GM18909 (cell line): ENCODE measurements at regions not wholly inside any gene's neighbourhood (a gene's known extent, or its start where the extent isn't known, plus 50 kb on each side); places are given as distances from the start of the nearest gene placed in this dataset.
"Not testable (repeated sequence)": the region's sequence is repeated elsewhere in the genome, so short reads cannot be mapped to it uniquely, and the experiment has no call there.

Experiments used
- ATAC-seq: cut with Tn5 transposase; IDR thresholded peaks from one replicate; pipeline ENCODE4 v1.9.1; 2021; ENCODE audit warnings: mild to moderate bottlenecking; ENCODE audit not compliant: unreplicated experiment, poor library complexity

DNA sequence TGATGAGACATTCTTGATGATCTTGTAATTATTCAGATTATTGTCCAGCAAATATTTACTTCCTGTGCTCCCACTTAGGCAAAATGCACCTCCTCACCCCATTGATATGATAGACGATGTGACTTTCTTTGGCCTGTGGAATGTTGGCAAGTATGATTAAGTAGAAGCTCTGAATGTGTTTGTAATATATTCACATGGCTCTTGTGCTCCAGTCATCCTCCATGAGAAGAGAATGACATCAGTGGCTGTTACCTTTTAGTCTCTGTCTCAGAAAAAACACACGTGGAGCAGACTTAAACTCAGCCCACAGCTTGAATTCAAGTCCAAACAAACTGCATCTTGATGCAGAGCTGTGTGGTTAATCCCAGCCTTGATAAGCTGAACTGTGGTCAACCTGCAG is 984.3 kb upstream of the FBXO33 start:
- ATAC-seq, result no peak

DNA sequence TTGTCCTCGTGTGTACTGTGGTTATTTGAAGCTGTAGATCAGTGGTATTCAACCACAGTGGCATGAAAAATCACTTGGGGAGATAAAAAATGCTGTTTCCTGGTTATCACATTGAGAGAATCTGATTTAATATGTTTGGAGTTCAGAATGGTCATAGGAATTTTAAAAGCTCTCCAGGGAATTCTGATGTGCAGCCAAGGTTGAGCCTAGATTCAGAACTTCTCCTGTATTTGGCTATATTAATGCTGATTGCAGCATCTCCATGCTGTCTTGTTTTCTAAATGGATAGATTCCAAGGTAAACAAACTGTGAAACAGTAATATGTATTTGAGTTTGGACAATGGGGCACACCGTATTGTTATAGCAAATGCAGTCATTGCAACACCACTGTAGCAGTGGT is 982.2 kb upstream of the FBXO33 start:
- ATAC-seq, result no peak

DNA sequence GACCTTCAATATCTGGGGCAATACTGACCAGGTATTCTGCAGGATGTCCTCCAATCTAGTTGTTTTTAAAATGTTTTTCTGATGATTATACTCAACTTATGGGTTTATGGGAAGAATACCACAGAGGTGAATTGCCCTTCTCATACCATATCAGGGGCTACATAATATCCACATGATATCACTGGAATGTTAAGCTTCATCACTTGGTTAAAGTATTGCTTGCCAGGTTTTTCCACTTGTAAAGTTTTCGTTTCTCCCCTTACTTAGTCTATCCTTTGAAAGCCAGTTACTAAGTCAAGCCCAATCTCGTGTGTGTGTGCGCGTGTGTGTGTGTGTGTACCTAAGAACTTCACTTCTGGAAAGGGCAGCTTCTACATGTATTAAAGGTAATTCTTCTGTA is 980.9 kb upstream of the FBXO33 start:
- ATAC-seq, result no peak

DNA sequence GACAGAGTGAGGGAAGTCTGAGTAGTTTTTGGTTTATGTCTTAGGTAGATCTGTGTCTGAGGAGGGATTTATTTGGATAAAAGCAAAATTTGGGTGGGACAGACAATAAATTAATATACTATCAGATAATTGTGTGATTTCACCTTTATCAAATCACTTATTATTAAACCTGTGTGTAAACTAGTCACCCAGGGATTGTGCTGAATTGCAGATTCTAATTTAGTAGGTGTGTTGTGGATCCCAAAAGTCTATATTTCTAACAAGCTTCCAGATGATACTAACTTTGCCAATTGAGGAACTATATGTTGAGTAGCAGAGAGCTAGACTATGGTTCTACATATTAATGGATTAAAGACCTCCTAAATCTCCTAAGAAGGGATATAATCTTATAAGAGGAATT is 978.5 kb upstream of the FBXO33 start:
- ATAC-seq, result no peak

DNA sequence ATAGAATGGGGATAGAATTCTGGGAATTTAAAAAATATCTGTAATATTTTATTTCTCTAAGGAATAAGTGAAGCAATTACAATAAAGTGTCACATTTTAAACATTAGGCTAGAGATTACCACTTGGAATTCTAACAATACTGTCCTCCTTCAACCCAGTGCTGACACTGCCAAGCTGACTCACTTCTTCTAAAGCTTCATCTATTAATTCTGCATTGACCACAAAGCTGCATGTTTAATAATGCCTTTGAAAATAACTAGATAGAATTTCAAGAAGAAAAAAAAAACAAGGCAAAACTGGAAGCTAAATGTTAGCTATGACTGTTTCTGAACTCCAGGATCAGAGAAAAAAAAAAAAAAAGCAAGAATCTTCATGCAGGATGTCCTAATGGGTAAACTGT is 970.7 kb upstream of the FBXO33 start:
- ATAC-seq, result no peak

DNA sequence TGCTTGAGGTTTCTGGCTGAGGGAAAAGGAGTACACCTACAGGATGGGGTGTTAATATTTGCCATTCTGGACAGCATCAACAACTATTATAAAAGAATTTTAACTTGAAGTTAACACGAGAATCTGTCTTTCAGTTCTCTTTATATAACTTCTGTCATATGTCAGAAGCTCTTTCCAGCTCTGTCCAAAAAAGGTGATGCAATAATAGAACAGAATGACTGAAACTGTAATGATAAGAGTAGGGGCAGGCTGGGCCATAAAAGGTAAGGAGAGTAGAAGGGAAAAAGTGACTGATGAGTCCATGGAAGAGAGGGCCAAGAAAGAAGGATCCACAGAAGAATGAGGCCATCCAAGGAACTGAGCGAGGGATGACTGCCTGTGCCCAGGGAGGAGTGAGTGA is 966.7 kb upstream of the FBXO33 start:
- ATAC-seq, result no peak

DNA sequence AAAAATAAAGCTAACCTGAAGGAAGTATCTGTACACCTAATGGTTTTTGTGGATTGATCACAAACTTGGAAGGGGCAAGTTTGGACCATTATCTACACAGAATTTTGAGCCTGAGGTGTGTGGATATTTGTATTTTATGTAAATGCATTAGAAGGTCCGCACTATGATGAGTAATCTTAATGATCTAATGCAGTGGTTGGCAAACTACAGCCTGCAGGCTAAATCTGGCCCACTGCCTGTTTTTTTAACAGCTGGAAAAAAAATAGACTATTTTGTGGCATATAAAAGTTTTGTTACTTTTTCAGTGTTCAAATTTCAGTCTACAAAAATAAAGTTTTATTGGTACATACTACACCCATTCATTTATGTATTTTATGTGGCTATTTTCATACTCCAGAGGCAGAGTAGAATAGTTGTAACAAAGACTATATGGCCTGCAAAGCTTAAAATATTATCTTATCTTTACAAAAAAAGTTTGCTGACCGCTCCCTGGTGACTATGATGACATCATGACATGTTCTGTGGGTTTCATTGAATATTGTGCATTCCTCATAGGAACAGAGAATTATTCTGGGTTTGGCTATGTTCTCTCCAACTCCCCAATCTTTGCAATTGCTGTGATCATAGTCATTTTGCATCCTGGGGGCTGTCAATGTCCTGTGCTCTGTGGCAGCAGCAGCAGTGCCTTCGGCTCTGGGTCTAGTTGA is 962.6 kb upstream of the FBXO33 start:
- no peak for ATAC-seq

DNA sequence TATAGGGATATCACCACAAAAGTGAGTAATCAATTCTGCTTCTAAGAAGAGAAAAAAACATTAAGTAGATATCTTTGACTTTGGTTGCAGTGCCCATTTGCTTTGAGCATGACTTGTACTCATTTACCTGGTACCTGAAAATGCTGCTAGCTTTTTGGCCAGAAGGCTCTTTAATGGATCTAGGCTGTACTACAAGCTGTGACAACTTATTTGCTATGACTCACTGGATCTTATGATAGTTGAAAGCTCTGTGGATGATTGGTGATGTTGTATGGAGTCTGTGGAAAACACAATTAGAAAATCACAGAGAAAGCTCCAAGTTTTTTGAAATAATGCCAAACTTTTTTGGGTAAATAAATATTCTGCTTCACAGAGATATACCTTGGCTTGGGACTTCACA is 960.9 kb upstream of the FBXO33 start:
- ATAC-seq, result no peak

DNA sequence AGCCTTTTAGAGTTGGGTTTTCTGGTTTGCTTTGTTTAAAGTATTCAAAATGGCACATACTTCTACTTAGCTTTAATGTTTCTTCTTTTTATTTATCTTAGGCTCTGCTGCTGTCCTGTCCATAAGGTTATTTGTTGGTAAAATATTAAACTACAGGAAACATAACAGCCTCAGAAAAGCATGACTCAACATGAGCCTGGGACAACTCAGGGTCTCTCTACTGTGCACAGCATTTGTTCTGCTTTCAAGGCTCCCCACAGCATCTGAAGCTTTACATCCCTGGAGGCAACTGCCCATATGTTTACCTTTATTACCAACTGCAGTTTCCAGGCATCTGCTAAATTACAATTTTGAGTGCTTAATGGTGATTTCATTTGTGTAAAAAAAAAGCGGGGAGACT is 954.2 kb upstream of the FBXO33 start:
- peak; percentile 63 for ATAC-seq

DNA sequence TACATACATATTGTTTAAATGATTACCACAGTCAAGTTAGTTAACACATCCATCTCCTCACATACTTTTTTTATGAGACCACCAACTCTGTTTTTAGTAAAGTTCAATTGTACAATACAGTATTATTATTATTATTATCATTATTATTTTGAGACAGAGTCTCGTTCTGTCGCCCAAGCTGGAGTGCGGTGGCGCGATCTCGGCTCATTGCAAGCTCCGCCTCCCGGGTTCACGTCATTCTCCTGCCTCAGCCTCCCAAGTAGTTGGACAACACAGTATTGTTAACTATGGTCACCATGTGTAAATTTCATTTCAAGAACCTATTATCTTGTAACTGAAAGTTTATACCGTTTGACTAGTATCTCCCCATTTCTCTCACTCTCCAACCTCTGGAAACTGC is 942.0 kb upstream of the FBXO33 start:
- no peak for ATAC-seq

DNA sequence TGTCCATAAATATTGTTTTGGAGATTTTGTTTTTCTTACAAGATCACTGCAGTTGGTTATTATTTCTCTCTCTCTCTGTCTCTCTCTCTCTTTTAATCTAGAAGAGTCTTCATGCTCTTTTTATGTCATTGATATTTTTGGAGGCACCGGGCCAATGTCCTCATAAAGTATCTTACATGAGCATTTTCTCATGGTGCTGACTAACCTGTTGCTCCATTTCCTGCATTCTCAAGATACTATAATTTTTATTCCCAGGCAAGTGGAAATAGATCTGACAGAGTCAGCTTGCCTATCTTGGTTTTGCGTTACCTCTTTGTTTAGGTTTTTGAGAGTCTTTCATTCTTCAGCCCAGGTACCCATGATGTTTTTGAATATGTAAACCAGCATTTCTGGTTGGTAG is 938.8 kb upstream of the FBXO33 start:
- no peak for ATAC-seq

DNA sequence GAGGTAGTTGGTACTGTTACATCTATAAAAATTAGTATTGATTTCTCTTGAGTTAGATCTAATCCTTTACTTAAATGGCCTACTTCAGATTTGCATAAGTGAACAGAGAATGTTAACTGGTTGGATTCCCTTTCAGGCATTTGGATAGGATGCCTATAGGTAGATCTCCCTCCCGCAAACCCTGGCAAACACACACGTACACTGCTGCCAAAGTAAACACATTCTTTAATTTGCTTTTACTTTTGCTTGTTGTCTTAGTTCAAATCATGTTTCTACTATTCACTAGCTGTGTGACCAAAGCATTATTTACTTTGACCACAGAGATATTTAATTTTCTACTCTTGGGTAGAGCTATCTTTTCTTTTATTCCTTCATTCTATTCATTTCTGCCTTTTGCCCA is 936.1 kb upstream of the FBXO33 start:
- ATAC-seq, result no peak

DNA sequence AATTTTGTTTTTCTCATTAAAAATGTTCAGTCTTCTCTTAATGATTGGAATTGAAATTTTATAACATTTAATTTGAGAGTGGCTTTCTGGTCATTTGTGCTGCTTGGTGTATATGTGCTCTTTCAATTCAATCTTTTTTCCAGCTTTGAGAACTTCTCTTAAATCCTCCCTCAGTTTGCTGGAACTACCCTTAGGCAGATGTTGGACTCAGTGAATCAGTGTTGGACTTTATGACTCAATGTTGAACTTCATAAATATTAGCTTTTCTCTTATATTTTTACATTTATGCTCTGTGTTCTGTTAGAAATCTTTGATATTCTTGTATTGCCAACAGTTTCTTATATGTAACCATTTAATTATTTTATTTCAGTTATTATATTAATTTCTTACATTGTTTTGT is 935.5 kb upstream of the FBXO33 start:
- no peak for ATAC-seq

DNA sequence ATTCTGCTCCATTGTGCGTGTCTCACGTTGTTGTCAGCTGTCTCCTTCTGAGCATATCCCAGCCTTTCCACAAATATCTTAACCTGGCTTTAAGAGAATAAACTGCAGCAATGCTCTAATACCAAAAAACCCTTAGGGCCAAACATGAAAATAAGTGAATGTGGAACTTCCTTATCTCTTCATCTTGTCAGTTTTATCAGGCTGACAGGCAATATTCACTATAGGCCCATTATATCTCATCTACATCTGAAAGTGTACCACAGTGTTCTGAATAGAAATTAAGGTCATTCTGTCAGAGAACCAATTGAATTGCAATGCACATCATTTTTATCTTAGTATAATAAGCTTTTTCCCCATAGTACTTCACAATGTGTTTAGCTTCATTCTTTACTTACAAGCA is 933.1 kb upstream of the FBXO33 start:
- ATAC-seq, result no peak

DNA sequence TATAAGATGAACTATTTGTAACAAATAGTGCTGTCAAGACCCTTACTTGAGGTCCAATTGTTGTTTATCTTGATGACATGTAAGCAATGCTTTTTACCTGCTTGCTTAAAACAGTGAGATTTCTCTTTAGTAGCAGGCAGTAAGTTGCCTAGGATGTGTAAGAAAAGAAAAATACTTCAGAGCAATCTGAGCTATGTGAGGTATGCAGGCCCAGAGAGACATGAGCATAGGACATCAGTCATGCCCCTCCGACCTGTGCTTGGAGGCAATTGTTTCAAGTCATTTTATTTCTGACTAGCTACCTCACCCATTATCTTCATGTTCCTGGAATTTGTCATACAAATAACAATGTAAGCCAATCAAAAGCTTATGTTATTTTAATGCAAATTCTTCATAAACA is 930.6 kb upstream of the FBXO33 start:
- ATAC-seq, result no peak

DNA sequence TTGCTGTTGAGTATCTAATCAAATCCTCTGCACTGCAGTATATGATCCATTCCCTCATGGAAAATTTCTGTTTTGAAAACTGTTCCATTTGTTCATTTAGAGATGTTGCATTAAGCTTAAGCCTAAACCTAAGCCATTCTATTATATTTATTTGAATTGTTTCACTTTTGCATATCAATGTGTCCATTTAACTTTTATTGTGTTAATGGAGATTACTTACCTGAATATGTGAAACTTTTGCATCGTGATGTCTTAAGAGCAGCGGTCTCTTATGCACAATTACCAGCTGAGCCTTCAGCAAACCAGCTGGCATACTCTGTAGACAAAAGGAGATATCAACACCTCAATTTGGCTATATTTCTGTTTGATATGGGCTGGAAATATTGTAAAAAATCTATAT is 922.5 kb upstream of the FBXO33 start:
- no peak for ATAC-seq

DNA sequence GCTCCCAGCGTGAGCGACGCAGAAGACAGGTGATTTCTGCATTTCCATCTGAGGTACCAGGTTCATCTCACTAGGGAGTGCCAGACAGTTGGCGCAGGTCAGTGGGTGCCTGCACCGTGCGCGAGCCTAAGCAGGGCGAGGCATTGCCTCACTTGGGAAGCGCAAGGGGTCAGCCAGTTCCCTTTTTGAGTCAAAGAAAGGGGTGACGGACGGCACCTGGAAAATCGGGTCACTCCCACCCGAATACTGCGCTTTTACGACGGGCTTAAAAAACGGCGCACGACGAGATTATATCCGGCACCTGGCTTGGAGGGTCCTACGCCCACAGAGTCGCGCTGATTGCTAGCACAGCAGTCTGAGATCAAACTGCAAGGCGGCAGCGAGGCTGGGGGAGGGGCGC is 915.9 kb upstream of the FBXO33 start:
- not testable (repeated sequence) for ATAC-seq

DNA sequence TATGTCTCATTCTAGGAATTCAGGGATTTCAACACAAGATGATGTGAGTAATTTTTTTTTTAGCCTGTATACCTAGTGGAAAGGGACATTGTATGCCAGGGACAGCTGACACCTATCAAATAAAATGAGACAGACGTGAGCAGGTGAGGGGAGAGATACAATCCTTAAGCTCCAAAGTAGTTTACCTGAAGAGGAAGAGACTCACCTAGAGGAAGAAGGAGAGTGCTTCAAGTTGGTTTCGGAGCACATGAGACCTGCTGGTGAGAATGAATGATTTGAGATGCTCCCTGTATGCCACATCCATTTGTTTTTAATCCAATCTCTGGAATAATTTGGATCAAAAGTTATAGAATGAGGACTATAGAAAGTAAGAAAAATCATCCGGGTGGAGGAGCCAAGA is 915.4 kb upstream of the FBXO33 start:
- no peak for ATAC-seq

DNA sequence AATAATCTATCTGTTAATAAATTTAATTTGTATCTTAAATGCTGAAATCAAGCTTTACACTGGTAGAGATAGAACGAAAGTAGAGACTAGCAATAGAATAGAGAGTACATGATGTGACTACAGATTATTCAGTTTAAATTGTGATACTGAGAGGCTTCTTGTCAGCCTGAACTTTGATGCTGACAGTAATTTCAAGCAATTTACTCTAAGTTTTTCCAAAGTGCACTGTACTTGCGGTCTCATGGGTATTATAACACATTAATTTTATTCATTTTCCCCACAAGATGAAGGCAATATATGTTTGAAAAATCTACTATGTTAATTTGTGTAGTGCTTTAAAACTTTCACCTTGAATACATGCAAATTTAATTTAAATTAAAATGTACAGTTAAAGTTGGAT is 914.0 kb upstream of the FBXO33 start:
- no peak for ATAC-seq

DNA sequence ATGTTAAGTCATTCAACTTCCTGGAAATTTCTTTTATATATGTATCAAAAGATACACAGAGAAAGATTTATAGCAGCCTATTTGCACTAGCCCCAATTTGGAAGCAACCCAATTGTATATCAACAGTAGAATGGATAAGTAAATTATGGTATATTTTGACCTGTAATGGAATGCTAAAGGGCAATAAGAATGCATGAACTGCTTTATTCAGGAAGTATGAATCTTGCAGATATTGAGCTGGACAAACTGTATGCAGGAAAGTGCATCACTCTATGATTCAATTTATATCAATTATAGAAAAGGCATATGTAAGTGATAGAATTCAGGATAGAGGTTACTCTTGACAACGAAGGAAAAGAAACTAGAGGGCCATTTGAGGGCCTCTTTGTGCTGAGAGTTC is 913.1 kb upstream of the FBXO33 start:
- ATAC-seq, result no peak

DNA sequence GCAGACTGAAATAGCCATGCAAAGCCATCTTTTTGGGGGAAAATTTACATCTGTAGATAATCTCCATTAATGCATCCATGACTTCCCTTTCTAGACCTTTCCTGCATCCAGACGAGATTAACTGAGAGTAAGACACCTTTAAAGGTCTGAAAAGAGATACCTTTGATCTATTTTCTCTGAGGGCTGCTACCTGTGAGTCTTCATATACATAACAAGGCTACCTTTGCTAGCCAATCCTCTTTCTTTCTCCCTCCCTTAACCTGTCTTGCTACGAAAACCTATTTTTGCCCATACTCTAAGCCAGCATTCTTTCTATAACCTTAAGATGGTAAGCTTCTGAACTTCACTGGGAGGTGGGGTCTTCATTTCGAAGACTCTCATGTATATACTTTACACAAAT is 908.5 kb upstream of the FBXO33 start:
- ATAC-seq, result no peak

DNA sequence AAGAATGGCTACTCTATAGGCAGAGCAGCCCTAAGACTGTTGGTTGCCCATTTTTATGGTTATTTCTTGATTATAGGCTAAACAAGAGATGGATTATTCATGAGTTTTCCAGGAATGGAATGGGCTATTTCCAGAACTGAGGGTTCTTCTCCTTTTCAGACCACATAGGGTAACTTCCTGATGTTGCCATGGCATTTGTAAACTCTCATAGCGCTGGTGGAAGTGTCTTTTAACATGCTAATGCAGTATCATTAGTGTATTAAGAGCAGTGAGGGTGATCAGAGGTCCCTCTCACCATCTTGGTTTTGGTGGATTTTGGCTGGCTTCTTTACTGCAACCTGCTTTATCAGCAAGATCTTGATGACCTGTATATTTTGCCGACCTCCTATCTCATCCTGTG is 904.6 kb upstream of the FBXO33 start:
- no peak for ATAC-seq

DNA sequence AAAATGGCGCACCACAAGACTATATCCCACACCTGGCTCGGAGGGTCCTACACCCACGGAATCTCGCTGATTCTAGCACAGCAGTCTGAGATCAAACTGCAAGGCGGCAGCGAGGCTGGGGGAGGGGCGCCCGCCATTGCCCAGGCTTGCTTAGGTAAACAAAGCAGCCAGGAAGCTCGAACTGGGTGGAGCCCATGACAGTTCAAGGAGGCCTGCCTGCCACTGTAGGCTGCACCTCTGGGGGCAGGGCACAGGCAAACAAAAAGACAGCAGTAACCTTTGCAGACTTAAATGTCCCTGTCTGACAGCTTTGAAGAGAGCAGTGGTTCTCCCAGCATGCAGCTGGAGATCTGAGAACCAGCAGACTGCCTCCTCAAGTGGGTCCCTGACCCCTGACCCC is 894.3 kb upstream of the FBXO33 start:
- not testable (repeated sequence) for ATAC-seq
